Astrocyte (in vitro differentiated cells and primary cell): ENCODE measurements at regions not wholly inside any gene's neighbourhood (a gene's known extent, or its start where the extent isn't known, plus 50 kb on each side); places are given as distances from the start of the nearest gene placed in this dataset.

Source experiments
- CTCF ChIP-seq: IDR thresholded peaks from 2 replicates; pipeline ENCODE4 v1.5.1; 2011; ENCODE audit warnings: low read depth, mild to moderate bottlenecking, inconsistent platforms, low read length, moderate library complexity; ENCODE audit not compliant: insufficient read depth
- EZH2 ChIP-seq: IDR thresholded peaks from 2 replicates; pipeline ENCODE4 v1.6.1; 2012; ENCODE audit warnings: mild to moderate bottlenecking, low read length, inconsistent platforms; ENCODE audit not compliant: insufficient read depth

- TF ChIP-seq EZH2: no peak
- TF ChIP-seq CTCF: no peak
Measured at GRCh38 chr9:25078202-25078601, 532.5 kb upstream of the IZUMO3 start.
